Esophagus muscularis mucosa (tissue), 4 donors: ENCODE measurements at regions not wholly inside any gene's neighbourhood (a gene's known extent, or its start where the extent isn't known, plus 50 kb on each side); places are given as distances from the start of the nearest gene placed in this dataset.

ENCODE experiments used
- CTCF ChIP-seq, 3 experiments: fragments of 200-600 bp in 2 of 3; fragments of 450-650 bp in 1 of 3; sonication (generic) in 2 of 3; IDR thresholded peaks; one replicate each; pipeline ENCODE4 v1.5.1; 2017 to 2019; ENCODE audit warnings: antibody characterized with exemption in 3 of 3, mild to moderate bottlenecking in 2 of 3, moderate library complexity in 1 of 3
- EP300 ChIP-seq: sonication (generic); formaldehyde crosslinking; IDR thresholded peaks from one replicate; pipeline ENCODE4 v1.6.1; 2017; ENCODE audit warnings: antibody characterized with exemption
- POLR2A ChIP-seq: fragments of 450-650 bp; IDR thresholded peaks from one replicate; pipeline ENCODE4 v1.6.1; 2017; ENCODE audit warnings: antibody characterized with exemption, moderate library complexity, mild to moderate bottlenecking, low read depth
- POLR2AphosphoS5 ChIP-seq, 2 donors: sonication (generic); formaldehyde crosslinking; IDR thresholded peaks; one replicate each; pipeline ENCODE4 v1.6.1; 2017; ENCODE audit warnings: antibody characterized with exemption in 2 of 2

- no peak for TF ChIP-seq CTCF (IDR thresholded peaks at IDR 0.05)
- TF ChIP-seq EP300 = no peak
- TF ChIP-seq POLR2AphosphoS5 (IDR thresholded peaks at IDR 0.05) = no peak
- no peak for TF ChIP-seq POLR2A
These were observed 227.0 kb downstream of the SPRY1 start for GRCh38 chr4:123623611-123624010.
